Parathyroid adenoma (tissue), 2 donors: ENCODE measurements at regions not wholly inside any gene's neighbourhood (a gene's known extent, or its start where the extent isn't known, plus 50 kb on each side); places are given as distances from the start of the nearest gene placed in this dataset.

Experiments
- H2AFZ ChIP-seq: fragments of 300-600 bp; sonication (generic); one replicate; pipeline ENCODE4 v1.7.0; 2017; ENCODE audit warnings: antibody characterized with exemption, mild to moderate bottlenecking
- H3K27ac ChIP-seq: fragments of 300-600 bp; sonication (generic); one replicate; pipeline ENCODE4 v1.7.0; 2017
- H3K27me3 ChIP-seq: fragments of 300-600 bp; sonication (generic); one replicate; pipeline ENCODE4 v1.7.0; 2017; ENCODE audit warnings: low read length; ENCODE audit not compliant: control insufficient read depth, insufficient read depth
- H3K36me3 ChIP-seq: fragments of 300-600 bp; sonication (generic); one replicate; pipeline ENCODE4 v1.7.0; 2017; ENCODE audit warnings: low read length; ENCODE audit not compliant: control insufficient read depth, insufficient read depth
- H3K4me1 ChIP-seq: fragments of 300-600 bp; sonication (generic); one replicate; pipeline ENCODE4 v1.7.0; 2017; ENCODE audit warnings: control low read depth
- H3K4me2 ChIP-seq: fragments of 300-600 bp; sonication (generic); one replicate; pipeline ENCODE4 v1.7.0; 2017; ENCODE audit warnings: low read length
- H3K4me3 ChIP-seq: fragments of 300-600 bp; sonication (generic); one replicate; pipeline ENCODE4 v1.7.0; 2017; ENCODE audit warnings: low read depth, low read length
- H3K79me2 ChIP-seq: fragments of 300-600 bp; sonication (generic); one replicate; pipeline ENCODE4 v1.7.0; 2017; ENCODE audit warnings: control low read depth
- H3K9ac ChIP-seq: fragments of 300-600 bp; sonication (generic); one replicate; pipeline ENCODE4 v1.7.0; 2017; ENCODE audit warnings: mild to moderate bottlenecking
- H3K9me3 ChIP-seq: fragments of 300-600 bp; sonication (generic); one replicate; pipeline ENCODE4 v1.7.0; 2017; ENCODE audit warnings: low read length; ENCODE audit not compliant: control insufficient read depth
- CTCF ChIP-seq: fragments of 300-600 bp; sonication (generic); IDR thresholded peaks from one replicate; pipeline ENCODE4 v1.7.0; 2017; ENCODE audit warnings: antibody characterized with exemption, mild to moderate bottlenecking
- donor health status: primary hyperparathyroidism.

DNA sequence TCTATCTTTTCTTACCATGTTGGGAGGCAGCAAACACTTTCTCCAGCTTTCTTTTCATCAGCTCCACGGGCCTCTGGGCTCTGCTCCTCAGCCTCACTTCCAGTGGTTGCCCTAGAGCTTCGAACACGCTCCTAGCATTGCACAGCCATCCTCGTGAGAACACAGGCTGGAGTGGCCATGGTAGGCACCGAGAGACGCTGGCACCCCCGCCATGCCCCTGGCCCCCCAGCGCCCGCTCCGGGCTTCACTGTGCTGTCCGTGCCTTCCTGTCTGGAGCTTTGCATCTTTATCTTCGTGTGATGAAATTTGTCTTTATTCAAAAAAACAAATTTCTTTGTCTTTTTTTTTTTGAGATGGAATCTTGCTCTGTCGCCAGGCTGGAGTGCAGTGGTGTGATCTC is 352.2 kb downstream of the TMEM121 start:
- H2AFZ ChIP-seq = no peak overlapping the region
- H3K27me3 ChIP-seq = no peaks in the 10 kb centered on the region
- TF ChIP-seq CTCF = no peak
- H3K4me1 ChIP-seq = no peaks in the 10 kb centered on the region
- no peaks in the 10 kb centered on the region for H3K9me3 ChIP-seq
- H3K9ac ChIP-seq = no peak overlapping the region
- H3K4me3 ChIP-seq = no peak overlapping the region
- no peaks in the 10 kb centered on the region for H3K79me2 ChIP-seq
- H3K27ac ChIP-seq = no peak overlapping the region
- no peak overlapping the region for H3K4me2 ChIP-seq
- no peaks in the 10 kb centered on the region for H3K36me3 ChIP-seq

GRCh38 chr14:105879503-105879866 is 353.1 kb downstream of the TMEM121 start:
- no peaks in the 10 kb centered on the region for H3K9me3 ChIP-seq
- no peak overlapping the region for H2AFZ ChIP-seq
- no peak overlapping the region for H3K4me2 ChIP-seq
- H3K27ac ChIP-seq = no peak overlapping the region
- H3K4me1 ChIP-seq = no peaks in the 10 kb centered on the region
- H3K79me2 ChIP-seq = no peaks in the 10 kb centered on the region
- no peak overlapping the region for H3K9ac ChIP-seq
- TF ChIP-seq CTCF = no peak
- no peaks in the 10 kb centered on the region for H3K27me3 ChIP-seq
- no peak overlapping the region for H3K4me3 ChIP-seq
- no peaks in the 10 kb centered on the region for H3K36me3 ChIP-seq

- no peak for TF ChIP-seq CTCF
- Histone ChIP-seq H2AFZ (no peak overlapping the region), H3K4me2 (no peak overlapping the region), H3K36me3 (no peaks in the 10 kb centered on the region), H3K4me3 (no peak overlapping the region), H3K27me3 (no peaks in the 10 kb centered on the region), H3K79me2 (no peaks in the 10 kb centered on the region), H3K9ac (no peak overlapping the region), H3K9me3 (no peaks in the 10 kb centered on the region), H3K4me1 (no peaks in the 10 kb centered on the region), H3K27ac (no peak overlapping the region)
Measured at GRCh38 chr14:105879867-105880561, 353.6 kb downstream of the TMEM121 start.

DNA sequence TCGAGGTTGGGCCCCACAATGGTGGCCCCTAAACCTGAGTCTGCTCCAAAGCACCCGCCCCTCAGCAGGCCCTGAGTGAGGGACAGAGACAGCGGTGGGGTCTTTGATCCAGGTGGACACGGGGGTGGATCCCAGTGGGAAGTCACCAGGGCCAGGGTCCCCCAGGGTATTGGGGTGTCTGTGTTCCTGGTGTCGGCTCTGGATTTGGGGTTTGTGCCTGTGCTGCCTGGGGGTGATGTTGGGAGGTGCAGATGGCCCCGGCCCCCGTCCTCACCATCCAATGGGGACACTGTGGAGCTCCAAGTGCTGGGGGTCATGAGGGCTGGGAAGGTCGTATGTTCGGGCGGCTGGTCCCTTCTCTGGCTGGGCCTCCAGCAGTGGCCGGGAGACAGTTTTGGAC is 354.2 kb downstream of the TMEM121 start:
- Histone ChIP-seq H3K4me3 (no peak overlapping the region), H2AFZ (no peak overlapping the region), H3K79me2 (no peaks in the 10 kb centered on the region), H3K4me1 (no peaks in the 10 kb centered on the region), H3K27ac (no peak overlapping the region), H3K9me3 (no peaks in the 10 kb centered on the region), H3K36me3 (no peaks in the 10 kb centered on the region), H3K4me2 (no peak overlapping the region), H3K9ac (no peak overlapping the region), H3K27me3 (no peaks in the 10 kb centered on the region)
- no peak for TF ChIP-seq CTCF
